PFSK-1 (cell line): ENCODE measurements at regions not wholly inside any gene's neighbourhood (a gene's known extent, or its start where the extent isn't known, plus 50 kb on each side); places are given as distances from the start of the nearest gene placed in this dataset.

Source experiments
- FOXP2 ChIP-seq: optimal IDR thresholded peaks from 2 replicates; pipeline ENCODE3; 2011; ENCODE audit warnings: borderline replicate concordance, control low read depth, inconsistent platforms; ENCODE audit not compliant: insufficient read depth; ENCODE audit errors: extremely low read length, extremely low read depth
- POLR2AphosphoS5 ChIP-seq: IDR thresholded peaks from 2 replicates; pipeline ENCODE4 v1.6.1; 2012; ENCODE audit warnings: low read depth, mild to moderate bottlenecking, control low read depth, low read length, moderate library complexity
- REST ChIP-seq, 2 experiments: IDR thresholded peaks; 2 replicates each; pipeline versions ENCODE4 v1.6.1 to v1.8.0; 2011 to 2012; ENCODE audit warnings: low read depth in 2 of 2, low read length in 2 of 2, control low read depth in 1 of 2, inconsistent platforms in 1 of 2, mild to moderate bottlenecking in 1 of 2, moderate library complexity in 1 of 2; ENCODE audit not compliant: insufficient read depth in 1 of 2
- SIN3A ChIP-seq: IDR thresholded peaks from 2 replicates; pipeline ENCODE4 v1.6.1; 2012; ENCODE audit warnings: mild to moderate bottlenecking, low read length, moderate library complexity, borderline replicate concordance; ENCODE audit not compliant: insufficient read depth
- TAF1 ChIP-seq: IDR thresholded peaks from 2 replicates; pipeline ENCODE4 v1.6.1; 2012; ENCODE audit warnings: low read length, control low read depth, borderline replicate concordance; ENCODE audit not compliant: insufficient read depth

- TF ChIP-seq TAF1, result no peak
- no peak for TF ChIP-seq POLR2AphosphoS5
- no peak for TF ChIP-seq FOXP2
- TF ChIP-seq SIN3A, result no peak
- no peak for TF ChIP-seq REST (IDR thresholded peaks at IDR 0.05; ENCODE audit: insufficient read depth in 1 of 2, low read depth in 2 of 2, low read length in 2 of 2)
These were observed 1596.5 kb upstream of the LRRTM1 start for GRCh38 chr2:81901017-81901416.
